ENCODE measurements at regions not wholly inside any gene's neighbourhood (a gene's known extent, or its start where the extent isn't known, plus 50 kb on each side); places are given as distances from the start of the nearest gene placed in this dataset.
"Not testable (repeated sequence)": the region's sequence is repeated elsewhere in the genome, so short reads cannot be mapped to it uniquely, and the experiment has no call there.

- not testable (repeated sequence) for DNase-seq (ENCODE audit: extremely low spot score, insufficient read length, low read depth)
- FAIRE-seq, result peak; percentile 67
Observed at GRCh38 chr17:20678424-20678823, 98.9 kb downstream of the CDRT15L2 start.

GRCh38 chr17:20681746-20682722 is 102.5 kb downstream of the CDRT15L2 start:
- FAIRE-seq; DNase-seq (ENCODE audit: extremely low spot score, insufficient read length, low read depth): not testable (repeated sequence)

GRCh38 chr17:20683651-20684229 is 104.2 kb downstream of the CDRT15L2 start:
- peak; percentile 53 for FAIRE-seq

GRCh38 chr17:20684975-20685374 is 105.5 kb downstream of the CDRT15L2 start:
- FAIRE-seq; DNase-seq (ENCODE audit: extremely low spot score, insufficient read length, low read depth): not testable (repeated sequence)

More at GRCh38 chr17:20683651-20684229, 104.2 kb downstream of the CDRT15L2 start:
- DNase-seq (ENCODE audit: extremely low spot score, insufficient read length, low read depth), result not testable (repeated sequence)

- not testable (repeated sequence) for DNase-seq (ENCODE audit: extremely low spot score, insufficient read length, low read depth); FAIRE-seq
Observed at GRCh38 chr17:20687584-20687983, 108.1 kb downstream of the CDRT15L2 start.

- not testable (repeated sequence) for DNase-seq (ENCODE audit: extremely low spot score, insufficient read length, low read depth); FAIRE-seq
Observed at GRCh38 chr17:20689170-20689749, 109.7 kb downstream of the CDRT15L2 start.

GRCh38 chr17:20692706-20693105 is 113.2 kb downstream of the CDRT15L2 start:
- FAIRE-seq; DNase-seq (ENCODE audit: extremely low spot score, insufficient read length, low read depth): not testable (repeated sequence)

- not testable (repeated sequence) for FAIRE-seq
Observed at GRCh38 chr17:20695871-20696270, 116.3 kb downstream of the CDRT15L2 start.

GRCh38 chr17:20698463-20699206 is 119.1 kb downstream of the CDRT15L2 start:
- FAIRE-seq, result peak; percentile 61

More at GRCh38 chr17:20695871-20696270, 116.3 kb downstream of the CDRT15L2 start:
- not testable (repeated sequence) for DNase-seq (ENCODE audit: extremely low spot score, insufficient read length, low read depth)

GRCh38 chr17:20700528-20700927 is 121.0 kb downstream of the CDRT15L2 start:
- not testable (repeated sequence) for DNase-seq (ENCODE audit: extremely low spot score, insufficient read length, low read depth)

More at GRCh38 chr17:20698463-20699206, 119.1 kb downstream of the CDRT15L2 start:
- DNase-seq (ENCODE audit: extremely low spot score, insufficient read length, low read depth), result not testable (repeated sequence)

GRCh38 chr17:20701366-20701765 is 121.8 kb downstream of the CDRT15L2 start:
- DNase-seq (ENCODE audit: extremely low spot score, insufficient read length, low read depth); FAIRE-seq: not testable (repeated sequence)

More at GRCh38 chr17:20700528-20700927, 121.0 kb downstream of the CDRT15L2 start:
- FAIRE-seq, result not testable (repeated sequence)

GRCh38 chr17:20702692-20703091 is 123.2 kb downstream of the CDRT15L2 start:
- FAIRE-seq (no peak), DNase-seq (ENCODE audit: extremely low spot score, insufficient read length, low read depth) (no peak)

- DNase-seq (ENCODE audit: extremely low spot score, insufficient read length, low read depth) (no peak), FAIRE-seq (no peak)
Observed at GRCh38 chr17:20703781-20704180, 124.3 kb downstream of the CDRT15L2 start.

- FAIRE-seq, result not testable (repeated sequence)
Observed at GRCh38 chr17:20705186-20705585, 125.7 kb downstream of the CDRT15L2 start.

GRCh38 chr17:20706751-20707373 is 127.3 kb downstream of the CDRT15L2 start:
- no peak for DNase-seq (ENCODE audit: extremely low spot score, insufficient read length, low read depth)
- FAIRE-seq, result peak; percentile 36

More at GRCh38 chr17:20705186-20705585, 125.7 kb downstream of the CDRT15L2 start:
- DNase-seq (ENCODE audit: extremely low spot score, insufficient read length, low read depth), result not testable (repeated sequence)

GRCh38 chr17:20708821-20709220 is 129.3 kb downstream of the CDRT15L2 start:
- DNase-seq (ENCODE audit: extremely low spot score, insufficient read length, low read depth); FAIRE-seq: not testable (repeated sequence)

GRCh38 chr17:20716481-20716880 is 137.0 kb downstream of the CDRT15L2 start:
- not testable (repeated sequence) for FAIRE-seq; DNase-seq (ENCODE audit: extremely low spot score, insufficient read length, low read depth)

GRCh38 chr17:20721171-20721570 is 141.6 kb downstream of the CDRT15L2 start:
- FAIRE-seq, result no peak
- DNase-seq (ENCODE audit: extremely low spot score, insufficient read length, low read depth), result no peak

- not testable (repeated sequence) for FAIRE-seq; DNase-seq (ENCODE audit: extremely low spot score, insufficient read length, low read depth)
Observed at GRCh38 chr17:20724391-20724790, 144.9 kb downstream of the CDRT15L2 start.
